Epithelial cell of proximal tubule (primary cell): ENCODE measurements at regions not wholly inside any gene's neighbourhood (a gene's known extent, or its start where the extent isn't known, plus 50 kb on each side); places are given as distances from the start of the nearest gene placed in this dataset.

Source experiments
- DNase-seq: peaks from one replicate; pipeline ENCODE4 v3.0.0-alpha.2; 2011; ENCODE audit warnings: low read depth
- H3K4me3 ChIP-seq: 2 replicates; pipeline ENCODE4 v1.5.1; 2011; ENCODE audit warnings: low read depth, mild to moderate bottlenecking, low read length
- TF ChIP-seq, protein P1 (sequence below): conservative IDR thresholded peaks from 2 replicates; pipeline ENCODE4 v1.5.1; 2012; ENCODE audit warnings: low read depth, mild to moderate bottlenecking, low read length

DNA sequence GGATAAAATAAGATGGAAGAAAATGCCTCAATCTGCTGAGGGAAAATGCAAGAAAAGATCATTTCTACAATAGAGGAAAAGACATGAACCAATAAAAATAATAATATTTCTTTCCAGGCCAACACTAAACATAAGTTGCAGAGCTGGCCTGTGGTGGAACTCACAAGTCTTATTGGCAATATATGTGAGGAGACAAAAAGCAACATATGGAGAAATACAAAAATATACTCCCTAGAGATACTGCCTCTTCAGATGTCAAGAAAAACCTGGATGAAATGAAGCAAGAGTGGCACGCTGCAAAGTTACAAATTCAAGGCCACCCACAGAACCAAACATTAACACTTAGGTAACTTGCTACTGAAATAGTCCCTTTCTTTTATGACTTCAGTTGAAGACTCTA lies 264.9 kb upstream of the FMN2 start:
- no peak overlapping the region for H3K4me3 ChIP-seq
- DNase-seq, result no peak
- TF ChIP-seq, protein P1, sequence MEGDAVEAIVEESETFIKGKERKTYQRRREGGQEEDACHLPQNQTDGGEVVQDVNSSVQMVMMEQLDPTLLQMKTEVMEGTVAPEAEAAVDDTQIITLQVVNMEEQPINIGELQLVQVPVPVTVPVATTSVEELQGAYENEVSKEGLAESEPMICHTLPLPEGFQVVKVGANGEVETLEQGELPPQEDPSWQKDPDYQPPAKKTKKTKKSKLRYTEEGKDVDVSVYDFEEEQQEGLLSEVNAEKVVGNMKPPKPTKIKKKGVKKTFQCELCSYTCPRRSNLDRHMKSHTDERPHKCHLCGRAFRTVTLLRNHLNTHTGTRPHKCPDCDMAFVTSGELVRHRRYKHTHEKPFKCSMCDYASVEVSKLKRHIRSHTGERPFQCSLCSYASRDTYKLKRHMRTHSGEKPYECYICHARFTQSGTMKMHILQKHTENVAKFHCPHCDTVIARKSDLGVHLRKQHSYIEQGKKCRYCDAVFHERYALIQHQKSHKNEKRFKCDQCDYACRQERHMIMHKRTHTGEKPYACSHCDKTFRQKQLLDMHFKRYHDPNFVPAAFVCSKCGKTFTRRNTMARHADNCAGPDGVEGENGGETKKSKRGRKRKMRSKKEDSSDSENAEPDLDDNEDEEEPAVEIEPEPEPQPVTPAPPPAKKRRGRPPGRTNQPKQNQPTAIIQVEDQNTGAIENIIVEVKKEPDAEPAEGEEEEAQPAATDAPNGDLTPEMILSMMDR, result no peak

DNA sequence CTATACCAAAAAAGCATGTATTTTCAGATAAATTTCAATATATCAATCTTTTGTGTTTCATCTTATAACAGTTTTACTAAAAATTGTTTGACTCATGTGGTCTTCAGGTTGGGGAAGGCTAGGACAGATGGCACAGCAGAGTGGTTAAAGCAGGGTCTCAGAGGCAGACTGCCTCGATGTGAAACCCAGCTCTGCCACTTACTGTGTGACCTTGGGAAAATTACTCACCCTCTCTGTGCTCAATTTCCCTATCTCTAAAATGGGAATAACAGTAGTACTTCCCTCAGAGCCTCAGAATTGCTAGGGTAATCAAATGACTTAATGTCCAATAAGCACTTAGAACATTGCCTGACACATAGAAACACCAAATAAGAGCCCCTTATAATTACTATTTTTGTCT lies 262.1 kb upstream of the FMN2 start:
- DNase-seq, result no peak
- TF ChIP-seq, protein P1, result no peak
- no peak overlapping the region for H3K4me3 ChIP-seq

DNA sequence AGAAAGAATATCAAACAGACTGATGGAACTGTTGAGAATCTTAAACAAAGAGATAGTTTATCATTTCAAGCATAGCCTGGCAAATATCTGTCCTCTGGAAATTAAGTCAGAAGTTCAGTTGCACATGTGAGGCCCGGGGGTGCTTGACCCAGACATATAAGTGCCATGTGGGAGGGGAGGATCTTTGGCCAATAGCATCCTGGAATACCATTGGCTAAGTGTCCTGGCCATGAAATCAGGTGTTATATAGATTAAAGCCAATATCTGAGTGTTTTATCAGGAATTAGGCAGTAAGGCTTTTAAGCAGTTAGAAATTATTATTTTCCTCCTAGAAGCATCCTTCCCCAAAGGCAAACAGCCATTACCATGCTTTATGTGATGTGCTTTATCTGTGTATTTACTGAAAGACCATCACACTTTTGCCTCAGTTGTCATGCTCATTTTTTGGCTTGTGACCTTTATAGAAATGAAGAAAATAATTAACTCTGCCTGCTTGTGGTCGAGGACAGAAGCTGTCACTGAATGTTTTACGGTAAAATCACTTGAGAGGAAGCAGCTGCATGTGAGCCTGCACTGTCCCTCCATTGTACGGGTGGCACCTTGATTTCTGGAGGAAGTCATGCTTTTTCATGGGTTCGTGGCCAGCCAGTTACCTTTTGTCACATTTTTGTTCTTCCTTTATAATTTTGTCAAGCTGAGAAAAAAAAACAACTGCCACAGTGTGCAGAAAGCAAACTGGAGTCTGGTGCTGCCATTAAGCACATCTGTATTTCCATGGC lies 259.9 kb upstream of the FMN2 start:
- no peak for DNase-seq
- H3K4me3 ChIP-seq, result no peak overlapping the region
- TF ChIP-seq, protein P1, result no peak

DNA sequence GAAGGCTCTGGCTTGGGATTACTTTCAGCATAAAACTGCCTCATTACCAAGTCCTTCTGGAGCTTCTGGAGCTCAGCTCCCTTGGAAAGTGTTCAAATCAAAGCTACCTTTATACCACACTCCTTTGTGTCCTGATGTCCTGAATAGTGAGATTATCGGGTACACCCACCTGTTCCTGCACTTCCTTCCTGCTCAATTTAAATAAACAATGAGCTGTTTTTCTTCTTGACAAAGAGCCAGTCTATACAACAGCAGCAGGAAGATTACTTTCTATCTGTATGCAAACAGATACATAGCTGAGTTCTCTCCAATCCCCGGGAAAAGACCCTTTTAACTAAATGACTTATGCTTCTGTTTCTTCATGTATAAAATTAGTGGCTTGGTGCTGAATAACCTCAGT lies 258.0 kb upstream of the FMN2 start:
- no peak overlapping the region for H3K4me3 ChIP-seq
- TF ChIP-seq, protein P1, result no peak
- no peak for DNase-seq

DNA sequence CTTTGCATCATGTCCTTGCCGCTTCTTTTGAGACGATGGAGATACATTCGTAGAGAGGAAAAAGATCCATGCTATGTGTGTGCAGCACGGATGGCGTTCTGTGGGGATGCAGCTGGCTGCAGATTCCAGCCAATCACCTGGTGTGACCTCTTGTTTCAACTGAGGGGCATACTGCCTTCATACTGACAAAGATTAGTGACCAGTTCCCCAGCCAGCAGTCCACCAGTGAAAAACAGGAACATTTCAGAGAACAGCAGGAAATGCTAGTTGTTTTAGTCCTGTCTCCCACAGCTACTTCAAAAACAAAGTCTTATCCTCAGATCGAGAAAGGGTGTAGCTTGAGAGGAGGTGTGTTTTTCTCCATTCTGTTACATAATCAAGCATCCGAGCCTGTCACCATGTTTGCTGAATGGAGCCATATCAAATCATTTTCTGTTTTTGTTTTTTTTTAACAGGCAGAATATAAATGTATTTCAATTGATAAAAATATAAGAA lies 255.7 kb upstream of the FMN2 start:
- H3K4me3 ChIP-seq, result no peak overlapping the region
- DNase-seq, result no peak
- TF ChIP-seq, protein P1, result no peak

DNA sequence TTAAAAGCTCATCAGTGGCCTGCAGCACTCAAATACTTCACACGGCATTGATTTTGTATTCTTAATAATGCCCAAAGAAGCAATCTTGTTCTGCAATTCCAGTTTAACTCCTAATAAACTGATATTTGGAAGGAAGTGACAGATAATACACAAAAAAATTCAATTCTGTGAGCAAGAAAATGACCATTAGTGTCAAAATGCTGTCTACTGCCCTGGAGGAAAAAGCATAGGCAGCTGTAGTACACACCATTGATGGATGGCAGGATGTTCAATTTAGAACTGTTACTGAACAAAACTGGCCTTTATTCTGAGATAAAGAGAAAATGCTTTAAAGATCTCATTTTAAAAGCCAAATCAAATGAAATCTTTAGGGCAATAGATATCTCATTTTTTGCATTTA lies 251.3 kb upstream of the FMN2 start:
- TF ChIP-seq, protein P1, result no peak
- H3K4me3 ChIP-seq, result no peak overlapping the region
- DNase-seq, result no peak

DNA sequence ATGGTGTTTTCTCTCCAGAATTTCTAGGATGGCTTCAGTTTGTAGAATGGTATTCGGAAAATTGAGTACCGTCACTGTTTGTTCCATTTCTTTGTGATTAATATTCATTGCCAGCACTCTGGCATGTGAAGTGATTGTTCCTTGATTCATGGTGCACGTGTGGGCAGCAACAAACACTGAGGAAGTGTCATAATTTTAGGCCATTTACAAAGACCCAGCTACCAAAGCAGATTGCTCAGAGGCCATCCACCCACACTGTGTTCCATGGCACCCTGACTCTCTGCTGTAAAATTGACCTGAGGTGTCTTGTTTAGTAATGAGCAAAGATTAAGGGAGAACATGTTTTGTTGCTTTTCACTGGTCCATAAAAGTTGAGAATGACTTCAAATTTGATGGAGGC lies 250.9 kb upstream of the FMN2 start:
- H3K4me3 ChIP-seq, result no peak overlapping the region
- TF ChIP-seq, protein P1, result no peak
- DNase-seq, result no peak
